ENCODE measurements at regions not wholly inside any gene's neighbourhood (a gene's known extent, or its start where the extent isn't known, plus 50 kb on each side); places are given as distances from the start of the nearest gene placed in this dataset.

GRCh38 chr15:67892559-67893377 lies 52.9 kb upstream of the RNU6-1 start:
- H3K27ac ChIP-seq = peak overlapping the region; percentile 66
- TF ChIP-seq CTCF (conservative IDR thresholded peaks at IDR 0.05) = no peak

- H3K27ac ChIP-seq = no peak overlapping the region
- TF ChIP-seq CTCF (conservative IDR thresholded peaks at IDR 0.05) = no peak
These were observed 55.4 kb upstream of the RNU6-1 start for GRCh38 chr15:67895237-67895636.

- H3K27ac ChIP-seq = peak overlapping the region; percentile 62; the same call in 1 of the 2 replicates
- TF ChIP-seq CTCF (conservative IDR thresholded peaks at IDR 0.05) = no peak
These were observed 57.9 kb upstream of the RNU6-1 start for GRCh38 chr15:67897646-67898339.

GRCh38 chr15:67899596-67900283 lies 59.9 kb upstream of the RNU6-1 start:
- peak overlapping the region; percentile 62 for H3K27ac ChIP-seq
- no peak for TF ChIP-seq CTCF (conservative IDR thresholded peaks at IDR 0.05)

GRCh38 chr15:67900621-67901147 lies 60.8 kb upstream of the RNU6-1 start:
- TF ChIP-seq CTCF (conservative IDR thresholded peaks at IDR 0.05) = no peak
- H3K27ac ChIP-seq = peak overlapping the region; percentile 62; the same call in 1 of the 2 replicates

- no peak for TF ChIP-seq CTCF (conservative IDR thresholded peaks at IDR 0.05)
- no peak overlapping the region for H3K27ac ChIP-seq
These were observed 62.1 kb upstream of the RNU6-1 start for GRCh38 chr15:67901922-67902321.

- H3K27ac ChIP-seq = no peak overlapping the region
- TF ChIP-seq CTCF (conservative IDR thresholded peaks at IDR 0.05) = no peak
These were observed 62.7 kb upstream of the RNU6-1 start for GRCh38 chr15:67902579-67903009.
